NCI-H1436 (cell line): ENCODE measurements at regions not wholly inside any gene's neighbourhood (a gene's known extent, or its start where the extent isn't known, plus 50 kb on each side); places are given as distances from the start of the nearest gene placed in this dataset.
A peak's percentile ranks its signal among the peaks of the same experiment; 100 is the strongest.
"Not testable (repeated sequence)": the region's sequence is repeated elsewhere in the genome, so short reads cannot be mapped to it uniquely, and the experiment has no call there.

Experiments used
- DNase-seq: peaks from one replicate; lab custom pipeline; 2025; lab: John Stamatoyannopoulos, UW

GRCh38 chr5:112534067-112534583, 115.0 kb upstream of the EPB41L4A start:
- DNase-seq = no peak

- DNase-seq = no peak
Measured at GRCh38 chr5:112534611-112535255, 115.7 kb upstream of the EPB41L4A start.

GRCh38 chr5:112535356-112535755, 116.3 kb upstream of the EPB41L4A start:
- DNase-seq = no peak

- not testable (repeated sequence) for DNase-seq
Measured at GRCh38 chr5:112544558-112544957, 125.5 kb upstream of the EPB41L4A start.

GRCh38 chr5:112546946-112547592, 128.0 kb upstream of the EPB41L4A start:
- DNase-seq = no peak

GRCh38 chr5:112548246-112548881, 129.3 kb upstream of the EPB41L4A start:
- DNase-seq = no peak

- no peak for DNase-seq
Measured at GRCh38 chr5:112549127-112549526, 130.1 kb upstream of the EPB41L4A start.

- no peak for DNase-seq
Measured at GRCh38 chr5:112549605-112550166, 130.6 kb upstream of the EPB41L4A start.

- peak; percentile 45 for DNase-seq
Measured at GRCh38 chr5:112551419-112552032, 132.4 kb upstream of the EPB41L4A start.

GRCh38 chr5:112552216-112552615, 133.1 kb upstream of the EPB41L4A start:
- DNase-seq = no peak

- DNase-seq = no peak
Measured at GRCh38 chr5:112552791-112553190, 133.7 kb upstream of the EPB41L4A start.

GRCh38 chr5:112554101-112554977, 135.3 kb upstream of the EPB41L4A start:
- DNase-seq = peak; percentile 47

GRCh38 chr5:112555197-112555596, 136.1 kb upstream of the EPB41L4A start:
- no peak for DNase-seq

GRCh38 chr5:112555691-112556090, 136.6 kb upstream of the EPB41L4A start:
- no peak for DNase-seq

- DNase-seq = not testable (repeated sequence)
Measured at GRCh38 chr5:112559501-112559900, 140.4 kb upstream of the EPB41L4A start.

GRCh38 chr5:112560371-112560770, 141.3 kb upstream of the EPB41L4A start:
- DNase-seq = peak; percentile 45

- DNase-seq = no peak
Measured at GRCh38 chr5:112563169-112563826, 144.2 kb upstream of the EPB41L4A start.

- no peak for DNase-seq
Measured at GRCh38 chr5:112566251-112566650, 147.2 kb upstream of the EPB41L4A start.

GRCh38 chr5:112569596-112569995, 150.5 kb upstream of the EPB41L4A start:
- no peak for DNase-seq

GRCh38 chr5:112570708-112571444, 151.8 kb upstream of the EPB41L4A start:
- DNase-seq = no peak
